Left ventricle myocardium superior (tissue), 1 donor: ENCODE measurements at regions not wholly inside any gene's neighbourhood (a gene's known extent, or its start where the extent isn't known, plus 50 kb on each side); places are given as distances from the start of the nearest gene placed in this dataset.
"Not testable (repeated sequence)": the region's sequence is repeated elsewhere in the genome, so short reads cannot be mapped to it uniquely, and the experiment has no call there.

Source experiments
- ATAC-seq: fragments of 200-7000 bp; cut with Tn5 transposase; one replicate; pipeline ENCODE4 v1.9.1; 2020; ENCODE audit warnings: mild to moderate bottlenecking, moderate library complexity
- DNase-seq: peaks from one replicate; pipeline ENCODE4 v3.0.0-alpha.2; 2020
- intact Hi-C: fragments of 100-400 bp; cut with micrococcal nuclease; formaldehyde crosslinking; loops from one replicate; pipeline ENCODE4 v1.11.0; 2022
- donor health status: DM: no; HTN: yes; CAD: no; lungs with severe emphysema.

- no peak for DNase-seq
- ATAC-seq, result no peak
- intact Hi-C loops, result no loop called here
These were observed 938.6 kb upstream of the WWC1 start for GRCh38 chr5:167352801-167353200.

GRCh38 chr5:167355346-167355745 is 936.1 kb upstream of the WWC1 start:
- intact Hi-C loops, result no loop called here
- ATAC-seq (no peak), DNase-seq (no peak)

DNA sequence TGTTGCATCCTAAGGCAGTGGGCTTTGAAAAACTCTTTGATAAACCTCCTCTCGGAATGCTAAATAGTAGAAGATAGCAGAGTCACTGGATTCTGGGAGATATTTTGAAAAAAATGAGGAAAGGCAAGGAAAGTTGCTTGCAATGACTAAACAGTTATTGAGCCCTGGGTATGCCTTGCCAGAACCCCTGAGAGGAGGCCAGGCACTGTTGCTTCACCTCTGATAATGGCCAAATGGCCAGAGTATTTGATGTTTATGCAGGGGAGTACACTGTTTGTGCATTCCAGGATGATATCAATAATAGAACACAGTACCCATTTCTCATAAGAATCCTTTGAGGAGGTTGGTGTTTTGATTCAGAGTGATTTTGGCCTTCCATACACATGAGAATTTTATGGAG is 935.1 kb upstream of the WWC1 start:
- intact Hi-C loops, result no loop called here
- ATAC-seq, result no peak

DNA sequence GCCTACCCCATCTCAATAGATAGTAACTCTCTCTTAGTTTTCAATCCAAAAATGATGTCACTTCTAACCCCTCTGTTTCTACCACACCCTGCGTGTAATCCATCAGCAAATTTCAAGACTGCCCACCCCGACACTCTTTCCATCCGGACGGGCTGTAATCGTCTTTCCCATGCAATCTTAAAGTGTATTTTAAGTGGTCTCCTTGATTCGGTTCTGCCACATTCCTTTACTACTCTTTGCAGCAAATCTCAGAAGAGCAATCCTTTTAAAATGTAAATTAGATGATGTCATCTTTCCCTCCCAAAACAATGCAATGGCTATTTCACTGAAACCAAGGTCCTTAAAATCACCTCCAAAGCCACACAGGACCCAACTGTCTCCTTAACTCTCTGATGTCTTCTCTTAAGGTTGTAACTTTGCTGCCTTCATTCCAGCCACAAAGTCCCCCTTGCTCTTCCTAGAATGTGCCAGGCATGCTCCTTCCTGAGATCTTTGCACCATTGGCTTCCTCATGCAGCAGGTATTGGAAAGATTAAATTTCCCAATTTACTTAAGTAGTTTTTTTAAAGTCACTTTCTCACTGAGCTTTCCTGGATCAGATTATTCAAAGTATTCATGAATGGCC is 932.5 kb upstream of the WWC1 start:
- ATAC-seq (no peak), DNase-seq (no peak)
- intact Hi-C loops, result no loop called here

More for the DNA sequence above, 935.1 kb upstream of the WWC1 start:
- no peak for DNase-seq

GRCh38 chr5:167361795-167362194 is 929.6 kb upstream of the WWC1 start:
- ATAC-seq (no peak), DNase-seq (no peak)
- intact Hi-C loops, result no loop called here

DNA sequence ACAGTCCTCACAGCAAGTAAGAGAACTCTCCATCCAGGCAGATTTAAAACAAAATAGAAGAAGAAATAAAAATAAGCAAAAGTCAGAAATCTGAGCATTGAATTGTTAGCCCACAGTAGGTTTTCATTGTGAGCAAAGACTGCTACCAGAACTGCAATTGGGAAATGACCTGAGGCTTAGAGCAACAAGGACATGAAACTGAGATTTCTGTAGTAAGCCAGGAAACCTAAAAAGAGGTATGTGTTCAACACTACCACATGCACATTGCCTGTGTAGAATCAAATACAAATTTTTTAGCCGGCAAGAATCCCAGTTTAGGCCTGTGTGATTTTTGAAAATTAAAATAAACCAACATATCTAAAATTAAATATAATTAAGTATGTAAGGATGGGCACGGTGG is 928.4 kb upstream of the WWC1 start:
- DNase-seq (no peak), ATAC-seq (no peak)
- intact Hi-C loops, result no loop called here

GRCh38 chr5:167375125-167375524 is 916.3 kb upstream of the WWC1 start:
- intact Hi-C loops, result no loop called here
- DNase-seq, result no peak
- no peak for ATAC-seq

- no peak for DNase-seq
- no peak for ATAC-seq
- intact Hi-C loops, result no loop called here
These were observed 912.3 kb upstream of the WWC1 start for GRCh38 chr5:167378894-167379723.

DNA sequence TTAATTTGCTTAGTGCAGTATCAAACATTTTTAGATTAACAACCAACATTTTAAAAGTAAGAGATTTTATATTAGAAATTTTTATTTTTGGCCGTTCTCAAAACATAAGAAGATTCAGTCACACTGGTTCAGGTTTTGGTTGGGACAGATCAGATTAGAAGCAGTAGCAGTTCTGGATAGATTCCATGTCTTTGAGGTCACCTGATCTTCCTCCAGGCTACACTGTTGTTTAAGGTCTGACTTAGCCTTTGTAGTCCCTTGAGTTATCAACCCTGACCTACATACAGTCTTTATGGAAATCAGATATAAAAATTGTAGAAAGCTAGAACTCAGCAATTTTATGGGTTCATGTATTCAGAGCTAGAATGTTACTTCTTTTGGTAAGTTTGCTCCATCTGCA is 910.0 kb upstream of the WWC1 start:
- DNase-seq (no peak), ATAC-seq (no peak)
- intact Hi-C loops, result no loop called here

GRCh38 chr5:167389537-167389936 is 901.9 kb upstream of the WWC1 start:
- DNase-seq, result no peak
- intact Hi-C loops, result no loop called here
- no peak for ATAC-seq

- intact Hi-C loops, DNase-seq, ATAC-seq: not testable (repeated sequence)
These were observed 900.2 kb upstream of the WWC1 start for GRCh38 chr5:167391286-167391685.

- no peak for DNase-seq
- intact Hi-C loops, result no loop called here
- ATAC-seq, result no peak
These were observed 899.2 kb upstream of the WWC1 start for GRCh38 chr5:167392240-167392639.

- DNase-seq (no peak), ATAC-seq (no peak)
- intact Hi-C loops, result no loop called here
These were observed 898.1 kb upstream of the WWC1 start for GRCh38 chr5:167393358-167393757.

DNA sequence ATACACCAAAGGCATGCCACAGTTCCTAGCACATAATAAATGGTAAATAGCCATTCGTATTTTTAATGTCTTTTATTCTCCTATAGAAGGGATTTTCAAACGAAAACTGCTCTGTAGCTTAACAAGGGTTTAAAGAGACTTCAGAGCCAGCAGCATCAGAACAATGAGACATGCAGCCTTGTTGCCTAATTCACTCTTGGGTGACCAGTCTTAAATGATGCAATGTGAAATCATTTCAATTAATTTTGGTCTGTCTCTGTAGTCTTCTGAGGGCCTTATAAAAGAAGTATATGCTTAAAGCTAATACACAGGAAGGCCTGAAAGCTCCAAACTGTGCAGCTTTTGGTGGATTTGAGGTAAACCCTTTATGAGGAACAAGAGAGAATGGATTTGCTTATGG is 888.8 kb upstream of the WWC1 start:
- intact Hi-C loops, result no loop called here
- DNase-seq (no peak), ATAC-seq (no peak)

DNA sequence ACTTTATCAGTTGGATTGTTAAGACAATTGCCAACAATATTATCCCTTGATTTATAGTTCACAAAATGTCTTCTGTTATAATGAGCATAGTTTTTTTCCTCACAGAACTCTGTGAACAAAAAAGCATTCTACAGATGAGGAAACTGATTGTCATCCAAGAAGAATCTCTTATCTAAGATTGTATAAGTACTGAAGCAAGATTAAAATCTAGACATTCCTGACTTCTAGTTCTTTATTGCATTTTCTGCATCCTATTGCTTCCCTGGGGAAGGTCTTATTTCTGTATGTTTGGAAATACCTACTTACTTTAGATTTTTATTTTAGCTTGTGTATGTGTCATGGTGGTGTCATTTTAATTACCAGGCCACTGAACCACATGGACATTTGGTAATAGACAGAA is 884.9 kb upstream of the WWC1 start:
- no peak for ATAC-seq
- DNase-seq, result no peak
- intact Hi-C loops, result no loop called here

DNA sequence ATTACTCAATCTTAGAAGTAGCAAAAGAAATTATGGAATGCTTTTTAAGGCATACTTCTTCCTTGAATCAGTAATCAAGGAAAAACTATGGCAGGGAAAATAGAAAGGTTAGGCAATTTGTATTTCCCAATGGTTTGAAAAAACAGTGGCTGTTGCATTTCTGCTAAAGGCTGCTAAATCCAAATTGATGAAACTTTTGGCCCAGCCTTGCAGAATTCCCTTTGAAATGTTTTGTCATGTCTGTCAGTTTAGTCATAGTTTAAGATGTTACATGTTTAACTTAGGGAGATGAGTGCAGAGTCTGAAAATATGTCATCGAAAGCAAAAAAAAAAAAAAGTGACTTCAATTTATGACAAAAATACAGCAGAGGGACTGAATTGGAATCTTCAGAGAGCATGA is 878.9 kb upstream of the WWC1 start:
- DNase-seq (no peak), ATAC-seq (no peak)
- intact Hi-C loops, result no loop called here

GRCh38 chr5:167413506-167413905 is 877.9 kb upstream of the WWC1 start:
- intact Hi-C loops, result no loop called here
- ATAC-seq (no peak), DNase-seq (no peak)

GRCh38 chr5:167414611-167415010 is 876.8 kb upstream of the WWC1 start:
- DNase-seq (no peak), ATAC-seq (no peak)
- intact Hi-C loops, result no loop called here

GRCh38 chr5:167415779-167416746 is 875.4 kb upstream of the WWC1 start:
- no peak for ATAC-seq
- intact Hi-C loops, result no loop called here
- DNase-seq, result no peak

GRCh38 chr5:167417662-167418061 is 873.8 kb upstream of the WWC1 start:
- intact Hi-C loops, result no loop called here
- no peak for ATAC-seq
- no peak for DNase-seq
